ENCODE measurements at regions not wholly inside any gene's neighbourhood (a gene's known extent, or its start where the extent isn't known, plus 50 kb on each side); places are given as distances from the start of the nearest gene placed in this dataset.
A peak's percentile ranks its signal among the peaks of the same experiment; 100 is the strongest.

DNA sequence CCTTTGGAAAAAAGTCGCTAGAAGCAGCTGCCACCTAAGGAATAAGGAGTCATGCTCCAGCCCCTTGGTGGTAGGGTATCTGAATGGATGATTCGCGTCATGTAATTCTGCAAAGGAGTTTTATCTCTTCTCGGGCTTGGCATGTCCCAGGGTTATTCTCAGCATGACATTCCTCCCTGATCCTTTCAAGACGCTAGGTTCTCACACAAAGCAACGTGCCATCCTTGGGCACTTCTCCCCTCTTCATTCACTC is 355.6 kb downstream of the MYCN start:
- Histone ChIP-seq H3K27me3 (ENCODE audit: insufficient read depth, low read depth, severe bottlenecking) (no peaks in the 10 kb centered on the region), H3K27ac (no peak overlapping the region), H3K36me3 (no peaks in the 10 kb centered on the region), H3K4me3 (ENCODE audit: low read depth, low read length) (no peak overlapping the region), H3K9me3 (ENCODE audit: severe bottlenecking) (peaks cover 6% of the 10 kb centered on the region)
- no peak for DNase-seq
- TF ChIP-seq, protein P1, sequence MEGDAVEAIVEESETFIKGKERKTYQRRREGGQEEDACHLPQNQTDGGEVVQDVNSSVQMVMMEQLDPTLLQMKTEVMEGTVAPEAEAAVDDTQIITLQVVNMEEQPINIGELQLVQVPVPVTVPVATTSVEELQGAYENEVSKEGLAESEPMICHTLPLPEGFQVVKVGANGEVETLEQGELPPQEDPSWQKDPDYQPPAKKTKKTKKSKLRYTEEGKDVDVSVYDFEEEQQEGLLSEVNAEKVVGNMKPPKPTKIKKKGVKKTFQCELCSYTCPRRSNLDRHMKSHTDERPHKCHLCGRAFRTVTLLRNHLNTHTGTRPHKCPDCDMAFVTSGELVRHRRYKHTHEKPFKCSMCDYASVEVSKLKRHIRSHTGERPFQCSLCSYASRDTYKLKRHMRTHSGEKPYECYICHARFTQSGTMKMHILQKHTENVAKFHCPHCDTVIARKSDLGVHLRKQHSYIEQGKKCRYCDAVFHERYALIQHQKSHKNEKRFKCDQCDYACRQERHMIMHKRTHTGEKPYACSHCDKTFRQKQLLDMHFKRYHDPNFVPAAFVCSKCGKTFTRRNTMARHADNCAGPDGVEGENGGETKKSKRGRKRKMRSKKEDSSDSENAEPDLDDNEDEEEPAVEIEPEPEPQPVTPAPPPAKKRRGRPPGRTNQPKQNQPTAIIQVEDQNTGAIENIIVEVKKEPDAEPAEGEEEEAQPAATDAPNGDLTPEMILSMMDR (IDR thresholded peaks at IDR 0.05; ENCODE audit: low read depth, low read length) = no peak

DNA sequence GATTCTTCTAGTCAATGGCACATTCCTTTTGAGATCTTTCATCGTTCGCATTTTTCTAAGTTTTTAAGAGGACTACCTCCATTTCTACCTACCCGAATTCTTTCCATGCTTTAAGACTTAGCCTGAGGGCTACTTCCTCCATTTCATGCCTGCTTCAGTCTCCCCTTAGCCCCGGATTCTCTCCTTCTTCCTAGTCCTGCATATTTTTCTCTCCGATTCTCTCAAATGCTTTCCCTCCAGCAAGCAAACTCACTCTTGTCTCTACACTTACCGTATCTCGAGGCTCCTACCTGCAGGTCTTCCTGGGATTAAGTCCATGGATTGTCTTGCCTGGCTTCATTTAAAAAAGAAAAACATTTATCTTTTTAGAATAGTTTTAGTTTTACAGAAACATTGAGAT is 354.4 kb downstream of the MYCN start:
- Histone ChIP-seq H3K27ac (no peak overlapping the region), H3K4me3 (ENCODE audit: low read depth, low read length) (no peak overlapping the region), H3K27me3 (ENCODE audit: insufficient read depth, low read depth, severe bottlenecking) (no peaks in the 10 kb centered on the region), H3K36me3 (no peaks in the 10 kb centered on the region), H3K9me3 (ENCODE audit: severe bottlenecking) (no peaks in the 10 kb centered on the region)
- DNase-seq = no peak
- TF ChIP-seq, protein P1 (IDR thresholded peaks at IDR 0.05; ENCODE audit: low read depth, low read length) = no peak

DNA sequence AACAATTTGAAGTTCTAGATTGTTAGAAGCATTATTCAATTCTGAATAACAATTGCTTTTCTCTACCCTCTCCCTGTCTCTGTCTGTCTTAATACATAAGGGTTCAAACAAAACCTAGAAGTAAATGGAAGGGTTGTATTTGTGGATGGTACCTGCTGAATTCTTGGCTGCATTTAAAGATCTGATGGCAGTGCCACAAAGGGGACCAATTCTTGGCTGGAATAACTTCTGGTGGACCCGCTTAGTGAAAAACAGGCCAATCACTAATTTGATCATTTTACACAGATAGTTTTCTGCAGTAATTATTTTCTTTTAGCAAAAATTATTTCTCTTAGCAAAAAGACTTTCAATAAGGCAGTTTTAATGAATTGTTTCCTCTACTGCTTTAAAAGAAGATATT is 353.5 kb downstream of the MYCN start:
- H3K9me3 ChIP-seq (ENCODE audit: severe bottlenecking) = no peaks in the 10 kb centered on the region
- TF ChIP-seq, protein P1 (IDR thresholded peaks at IDR 0.05; ENCODE audit: low read depth, low read length) = no peak
- H3K4me3 ChIP-seq (ENCODE audit: low read depth, low read length) = peak overlapping the region; percentile 0; the same call in 1 of the 2 replicates
- DNase-seq = no peak
- no peaks in the 10 kb centered on the region for H3K36me3 ChIP-seq
- no peaks in the 10 kb centered on the region for H3K27me3 ChIP-seq (ENCODE audit: insufficient read depth, low read depth, severe bottlenecking)
- peak overlapping the region; percentile 60 for H3K27ac ChIP-seq

DNA sequence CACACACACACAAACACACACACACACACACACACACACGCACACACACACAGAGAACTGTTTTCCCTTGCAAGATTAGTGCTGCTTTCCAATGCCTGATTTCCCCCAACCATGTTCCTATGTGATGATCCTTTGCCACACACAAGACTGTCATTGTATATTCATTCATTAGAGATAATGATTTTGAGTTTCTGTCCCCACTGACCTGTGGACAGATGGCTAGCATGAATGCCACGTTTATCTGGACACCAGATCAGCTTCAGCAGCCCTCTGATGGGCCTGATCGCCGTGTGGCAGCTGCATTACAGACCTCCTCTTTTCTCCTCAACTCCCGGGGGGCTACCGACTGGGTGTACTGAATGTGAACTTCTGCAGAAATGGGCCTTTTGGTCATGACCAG is 353.0 kb downstream of the MYCN start:
- Histone ChIP-seq H3K36me3 (no peaks in the 10 kb centered on the region), H3K27ac (peak overlapping the region; percentile 60), H3K4me3 (ENCODE audit: low read depth, low read length) (peak overlapping the region; percentile 9), H3K27me3 (ENCODE audit: insufficient read depth, low read depth, severe bottlenecking) (no peaks in the 10 kb centered on the region), H3K9me3 (ENCODE audit: severe bottlenecking) (no peaks in the 10 kb centered on the region)
- peak; percentile 82 for DNase-seq
- TF ChIP-seq, protein P1 (IDR thresholded peaks at IDR 0.05; ENCODE audit: low read depth, low read length) = no peak

DNA sequence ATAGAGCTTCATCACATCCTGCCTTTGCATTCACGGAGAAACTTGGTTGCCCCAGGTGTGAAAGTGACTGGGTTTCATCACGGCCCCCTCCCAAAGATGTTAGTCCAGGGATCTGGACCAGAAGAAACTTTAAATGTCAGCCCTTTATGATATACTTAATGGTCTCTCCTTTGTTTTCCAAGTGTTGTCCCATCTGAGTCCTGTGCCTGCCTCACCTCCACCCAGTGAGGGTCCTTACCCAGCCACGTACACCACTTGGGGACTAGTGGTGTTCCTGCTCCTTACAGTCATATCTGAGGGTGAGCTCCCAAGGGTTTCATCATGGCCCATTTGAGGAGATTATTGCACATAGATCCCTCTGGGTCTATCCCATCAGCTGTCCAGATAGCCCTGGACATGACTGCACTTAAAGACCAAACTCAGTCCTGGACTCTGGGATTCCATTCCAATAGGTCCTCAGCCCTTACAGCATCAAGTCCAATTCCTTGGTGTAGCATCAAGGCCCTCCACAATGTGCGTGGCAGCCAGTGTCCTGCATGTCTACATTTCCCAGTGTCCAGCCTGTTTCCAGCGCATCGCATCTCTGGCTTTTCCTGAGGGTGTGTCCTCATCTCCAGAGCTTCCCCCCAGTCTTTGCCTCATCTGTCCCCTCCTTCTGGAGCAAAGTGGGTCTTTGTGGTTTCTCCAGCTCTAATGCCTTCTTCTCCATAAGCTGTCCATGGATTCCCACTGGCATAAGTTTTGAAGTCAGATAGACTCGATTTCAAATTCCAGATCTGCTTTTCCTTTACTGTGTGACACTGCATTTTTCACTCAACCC is 351.6 kb downstream of the MYCN start:
- Histone ChIP-seq H3K27me3 (ENCODE audit: insufficient read depth, low read depth, severe bottlenecking) (no peaks in the 10 kb centered on the region), H3K27ac (no peak overlapping the region), H3K4me3 (ENCODE audit: low read depth, low read length) (no peak overlapping the region), H3K36me3 (no peaks in the 10 kb centered on the region), H3K9me3 (ENCODE audit: severe bottlenecking) (no peaks in the 10 kb centered on the region)
- no peak for DNase-seq
- TF ChIP-seq, protein P1 (IDR thresholded peaks at IDR 0.05; ENCODE audit: low read depth, low read length) = no peak

DNA sequence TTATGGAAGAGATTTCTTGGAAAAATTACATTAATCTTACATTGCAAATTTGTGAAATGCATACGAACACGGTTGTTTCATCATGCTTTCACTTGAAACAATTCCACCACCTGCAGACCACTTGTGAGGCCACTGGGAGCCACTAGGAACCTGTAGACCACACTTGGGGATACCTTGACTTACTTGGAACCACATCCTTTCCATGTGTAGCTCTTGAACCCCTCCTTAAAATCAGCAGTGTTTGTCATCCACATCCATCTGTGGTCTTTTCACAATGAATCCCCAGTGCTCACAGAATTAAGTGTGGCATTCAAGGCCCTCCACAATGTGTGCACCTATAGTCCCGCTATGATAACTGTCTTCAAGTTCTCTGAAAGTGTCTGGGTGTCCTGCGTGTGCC is 350.9 kb downstream of the MYCN start:
- DNase-seq = no peak
- no peaks in the 10 kb centered on the region for H3K27me3 ChIP-seq (ENCODE audit: insufficient read depth, low read depth, severe bottlenecking)
- no peaks in the 10 kb centered on the region for H3K9me3 ChIP-seq (ENCODE audit: severe bottlenecking)
- H3K4me3 ChIP-seq (ENCODE audit: low read depth, low read length) = no peak overlapping the region
- no peak overlapping the region for H3K27ac ChIP-seq
- no peaks in the 10 kb centered on the region for H3K36me3 ChIP-seq
- TF ChIP-seq, protein P1 (IDR thresholded peaks at IDR 0.05; ENCODE audit: low read depth, low read length) = 0 out of 2 replicates have a peak, but pooled peaks have one; percentile 5

Measured in WERI-Rb-1 (cell line).